IMR-90 (cell line): ENCODE measurements at regions not wholly inside any gene's neighbourhood (a gene's known extent, or its start where the extent isn't known, plus 50 kb on each side); places are given as distances from the start of the nearest gene placed in this dataset.

Experiments
- ATAC-seq: fragments of 200-7000 bp; cut with Tn5 transposase; 2 replicates; pipeline ENCODE4 v1.9.1; 2020; ENCODE audit warnings: low read depth, mild to moderate bottlenecking, moderate library complexity
- BruUV-seq: library from RNA; stranded (reverse); fragments of 400-500 nt; replicated peaks from 2 replicates; lab custom pipeline; 2021; lab: Mats Ljungman, UMichigan
- CTCF ChIA-PET: fragments of 300-600 bp; formaldehyde crosslinking; extraction: SDS; loops from one replicate; lab custom pipeline; 2021; ENCODE audit warnings: antibody characterized with exemption; lab: Yijun Ruan, JAX
- POLR2A ChIA-PET: fragments of 300-600 bp; sonication (Branson Sonifier 250); formaldehyde crosslinking; loops from one replicate; lab custom pipeline; 2022; ENCODE audit warnings: antibody characterized with exemption; ENCODE audit not compliant: unreplicated experiment; lab: Charles Lee
- DNase-seq: peaks from one replicate; pipeline ENCODE4 v3.0.0; 2013
- H2AFZ ChIP-seq: replicated peaks from 2 replicates; pipeline ENCODE3; 2013; ENCODE audit warnings: low read length, mild to moderate bottlenecking; ENCODE audit not compliant: poor library complexity
- H2AK5ac ChIP-seq: 2 replicates; pipeline ENCODE4 v1.6.1; 2013; ENCODE audit warnings: low read depth, low read length, inconsistent platforms
- H2AK9ac ChIP-seq: replicated peaks from 2 replicates; pipeline ENCODE3; 2013; ENCODE audit warnings: mild to moderate bottlenecking, low read depth, low read length, moderate library complexity; ENCODE audit not compliant: poor library complexity
- H2BK120ac ChIP-seq: 2 replicates; pipeline ENCODE4 v1.6.1; 2013; ENCODE audit warnings: low read depth, low read length, inconsistent platforms
- H2BK15ac ChIP-seq: 3 replicates; pipeline ENCODE4 v1.6.1; 2013; ENCODE audit warnings: low read depth, low read length, inconsistent platforms
- H2BK20ac ChIP-seq: 2 replicates; pipeline ENCODE4 v1.6.1; 2013; ENCODE audit warnings: low read depth, mild to moderate bottlenecking, inconsistent platforms, low read length, moderate library complexity
- H2BK5ac ChIP-seq: 2 replicates; pipeline ENCODE4 v1.6.1; 2013; ENCODE audit warnings: mild to moderate bottlenecking, low read depth, low read length, inconsistent platforms; ENCODE audit not compliant: poor library complexity, severe bottlenecking
- H3K14ac ChIP-seq: replicated peaks from 2 replicates; pipeline ENCODE4 v1.6.1; 2013; ENCODE audit warnings: low read depth, low read length, inconsistent platforms
- H3K18ac ChIP-seq: 2 replicates; pipeline ENCODE4 v1.6.1; 2013; ENCODE audit warnings: low read depth, low read length, control low read depth
- H3K23ac ChIP-seq: 2 replicates; pipeline ENCODE4 v1.6.1; 2013; ENCODE audit warnings: low read depth, low read length, inconsistent platforms
- H3K27ac ChIP-seq: 2 replicates; pipeline ENCODE4 v1.5.1; 2013; ENCODE audit warnings: mild to moderate bottlenecking, control low read depth, low read length; ENCODE audit not compliant: insufficient read depth
- H3K27me3 ChIP-seq: 2 replicates; pipeline ENCODE4 v1.6.1; 2013; ENCODE audit warnings: low read length; ENCODE audit not compliant: control insufficient read depth, insufficient read depth
- H3K36me3 ChIP-seq: 2 replicates; pipeline ENCODE4 v1.6.1; 2013; ENCODE audit warnings: low read length, mixed read lengths; ENCODE audit not compliant: control insufficient read depth, insufficient read depth
- H3K4ac ChIP-seq: 2 replicates; pipeline ENCODE4 v1.6.1; 2013; ENCODE audit warnings: low read depth, low read length, inconsistent platforms
- H3K4me1 ChIP-seq: 2 replicates; pipeline ENCODE4 v1.6.1; 2013; ENCODE audit warnings: low read length, mixed read lengths; ENCODE audit not compliant: control insufficient read depth, insufficient read depth
- H3K4me2 ChIP-seq: 2 replicates; pipeline ENCODE4 v1.6.1; 2013; ENCODE audit warnings: low read depth, mild to moderate bottlenecking, control low read depth, low read length, moderate library complexity
- H3K4me3 ChIP-seq: 2 replicates; pipeline ENCODE4 v1.5.1; 2013; ENCODE audit warnings: low read depth, mild to moderate bottlenecking, control low read depth, low read length, moderate library complexity; ENCODE audit not compliant: insufficient read depth
- H3K56ac ChIP-seq: 2 replicates; pipeline ENCODE4 v1.6.1; 2013; ENCODE audit warnings: low read length, inconsistent platforms; ENCODE audit not compliant: insufficient read depth; ENCODE audit errors: extremely low read depth
- H3K79me1 ChIP-seq, 2 experiments: 2 replicates each; pipeline ENCODE4 v1.6.1; 2013; ENCODE audit warnings: low read length in 2 of 2, inconsistent platforms in 1 of 2, low read depth in 1 of 2
- H3K9ac ChIP-seq: 2 replicates; pipeline ENCODE4 v1.6.1; 2013; ENCODE audit warnings: low read depth, low read length, control low read depth
- H3K9me1 ChIP-seq: 2 replicates; pipeline ENCODE4 v1.6.1; 2013; ENCODE audit warnings: low read length, inconsistent platforms; ENCODE audit not compliant: insufficient read depth
- H3K9me3 ChIP-seq: 2 replicates; pipeline ENCODE4 v1.6.1; 2013; ENCODE audit warnings: low read length; ENCODE audit not compliant: control insufficient read depth, insufficient read depth
- H4K20me1 ChIP-seq: 2 replicates; pipeline ENCODE4 v1.6.1; 2013; ENCODE audit warnings: low read length, inconsistent platforms; ENCODE audit not compliant: insufficient read depth
- H4K5ac ChIP-seq: 2 replicates; pipeline ENCODE4 v1.6.1; 2013; ENCODE audit warnings: mild to moderate bottlenecking, low read depth, low read length, control low read depth
- H4K8ac ChIP-seq, 2 experiments: 2 replicates each; pipeline ENCODE4 v1.6.1; 2013; ENCODE audit warnings: low read depth in 2 of 2, low read length in 2 of 2, control low read depth in 1 of 2, inconsistent platforms in 1 of 2
- H4K91ac ChIP-seq: 2 replicates; pipeline ENCODE4 v1.6.1; 2013; ENCODE audit warnings: low read depth, low read length, inconsistent platforms; ENCODE audit not compliant: insufficient read depth
- BHLHE40 ChIP-seq: fragments of 150-350 bp; IDR thresholded peaks from 2 replicates; pipeline ENCODE4 v1.6.1; 2016; ENCODE audit warnings: mild to moderate bottlenecking, low read depth, low read length
- CEBPB ChIP-seq: IDR thresholded peaks from 2 replicates; pipeline ENCODE4 v1.6.1; 2012; ENCODE audit warnings: low read depth, low read length, improper control_type of control experiment
- CHD1 ChIP-seq: IDR thresholded peaks from 2 replicates; pipeline ENCODE4 v1.6.1; 2012; ENCODE audit warnings: low read depth, low read length, improper control_type of control experiment
- FOS ChIP-seq: fragments of 150-350 bp; IDR thresholded peaks from 2 replicates; pipeline ENCODE4 v1.6.1; 2016; ENCODE audit warnings: low read depth, low read length
- MAFK ChIP-seq: IDR thresholded peaks from 2 replicates; pipeline ENCODE4 v1.6.1; 2012; ENCODE audit warnings: low read depth, low read length, improper control_type of control experiment
- MAZ ChIP-seq: IDR thresholded peaks from 2 replicates; pipeline ENCODE4 v1.6.1; 2012; ENCODE audit warnings: low read depth, mild to moderate bottlenecking, low read length, improper control_type of control experiment, moderate library complexity, borderline replicate concordance
- MXI1 ChIP-seq: IDR thresholded peaks from 2 replicates; pipeline ENCODE4 v1.6.1; 2012; ENCODE audit warnings: low read depth, mild to moderate bottlenecking, low read length, moderate library complexity, borderline replicate concordance
- NFE2L2 ChIP-seq: fragments of 150-350 bp; IDR thresholded peaks from 2 replicates; pipeline ENCODE4 v1.6.1; 2016; ENCODE audit warnings: low read depth, mild to moderate bottlenecking, low read length
- POLR2A ChIP-seq: IDR thresholded peaks from 2 replicates; pipeline ENCODE4 v1.6.1; 2012; ENCODE audit warnings: mild to moderate bottlenecking, low read depth, low read length
- RAD21 ChIP-seq: IDR thresholded peaks from 2 replicates; pipeline ENCODE4 v1.6.1; 2012; ENCODE audit warnings: low read length, improper control_type of control experiment
- RCOR1 ChIP-seq: IDR thresholded peaks from 2 replicates; pipeline ENCODE4 v1.6.1; 2012; ENCODE audit warnings: mild to moderate bottlenecking, low read length, improper control_type of control experiment; ENCODE audit not compliant: insufficient replicate concordance
- RFX5 ChIP-seq: IDR thresholded peaks from 2 replicates; pipeline ENCODE4 v1.8.0; 2012; ENCODE audit warnings: low read depth, mild to moderate bottlenecking, low read length, moderate library complexity
- SMC3 ChIP-seq: fragments of 150-350 bp; IDR thresholded peaks from 2 replicates; pipeline ENCODE4 v1.6.1; 2016; ENCODE audit warnings: low read depth, mild to moderate bottlenecking, antibody characterized with exemption, low read length, moderate library complexity
- WGBS, 2 experiments: methylation state at CpG; one replicate each; pipeline versions ENCODE4 v1.1.5 to v1.1.7; 2013; ENCODE audit warnings: missing lambda C conversion rate in 2 of 2; ENCODE audit not compliant: insufficient read length in 1 of 2; ENCODE audit errors: extremely low coverage in 2 of 2; 5-methylcytosine and 5-hydroxymethylcytosine counted together
- dilution Hi-C: fragments of 300-500 bp; cut with HindIII; formaldehyde crosslinking; loops from one replicate; pipeline ENCODE4 v1.14.3; 2018; ENCODE audit warnings: low sequenced_read_pairs; ENCODE audit not compliant: unreplicated experiment
- in situ Hi-C: fragments of 300-500 bp; cut with MboI; formaldehyde crosslinking; loops from 3 replicates; pipeline ENCODE4 v1.14.3; 2019; ENCODE audit warnings: low sequenced_read_pairs, inconsistent platforms, mixed read lengths
- intact Hi-C: fragments of 100-400 bp; cut with micrococcal nuclease; formaldehyde crosslinking; loops from 2 replicates; pipeline ENCODE4 v1.10.0; 2022
- TF ChIP-seq, protein P1 (sequence below): conservative IDR thresholded peaks from 2 replicates; pipeline ENCODE4 v1.5.1; 2012; ENCODE audit warnings: mild to moderate bottlenecking, low read depth, low read length, improper control_type of control experiment
- TF ChIP-seq, protein P2 (sequence below): fragments of 150-350 bp; IDR thresholded peaks from 2 replicates; pipeline ENCODE4 v1.6.1; 2016; ENCODE audit warnings: low read depth, mild to moderate bottlenecking, low read length, moderate library complexity, borderline replicate concordance
- TF ChIP-seq, protein P3 (sequence below): fragments of 150-350 bp; IDR thresholded peaks from 2 replicates; pipeline ENCODE4 v1.6.1; 2017; ENCODE audit warnings: mild to moderate bottlenecking, antibody characterized with exemption, low read length, low read depth

DNA sequence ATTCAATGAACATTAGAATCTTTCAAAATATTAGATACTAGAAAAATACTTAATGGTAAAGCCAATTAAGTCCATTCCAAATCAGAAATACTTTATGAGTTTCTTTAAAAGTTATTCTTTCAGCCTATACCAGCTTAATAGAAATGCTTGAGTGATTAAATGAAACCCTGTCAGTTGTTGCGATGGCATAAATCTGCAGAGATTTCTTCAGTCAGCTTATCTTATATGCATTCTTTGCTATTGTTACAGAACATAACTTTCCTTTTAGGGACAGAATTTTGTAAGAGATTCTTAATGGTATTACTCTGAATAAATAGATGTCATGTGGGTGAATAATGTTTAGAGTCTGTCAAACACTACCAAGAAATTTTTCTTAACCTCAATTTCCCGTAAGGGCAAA lies 325.0 kb upstream of the HAND2 start:
- Histone ChIP-seq H3K23ac (no peak overlapping the region), H2BK5ac (no peak overlapping the region), H4K8ac (no peak overlapping the region), H3K9me1 (no peaks in the 10 kb centered on the region), H2BK20ac (no peak overlapping the region), H2AK5ac (no peak overlapping the region), H3K36me3 (no peaks in the 10 kb centered on the region), H3K56ac (no peak overlapping the region), H3K4me3 (no peak overlapping the region), H3K27me3 (no peaks in the 10 kb centered on the region), H2BK120ac (no peak overlapping the region), H2AFZ (no peak overlapping the region), H3K18ac (no peak overlapping the region), H3K9me3 (no peaks in the 10 kb centered on the region), H4K5ac (no peak overlapping the region), H2BK15ac (no peak overlapping the region), H4K20me1 (no peaks in the 10 kb centered on the region), H3K27ac (no peak overlapping the region), H3K9ac (no peak overlapping the region), H3K4ac (no peak overlapping the region), H3K4me2 (no peak overlapping the region), H3K4me1 (no peaks in the 10 kb centered on the region), H3K14ac (no peak overlapping the region), H2AK9ac (no peak overlapping the region), H3K79me1 (no peaks in the 10 kb centered on the region), H4K91ac (no peak overlapping the region)
- no CpG with 5 or more reads among the region's 2 CpGs for WGBS, 2 experiments
- TF ChIP-seq, protein P1, sequence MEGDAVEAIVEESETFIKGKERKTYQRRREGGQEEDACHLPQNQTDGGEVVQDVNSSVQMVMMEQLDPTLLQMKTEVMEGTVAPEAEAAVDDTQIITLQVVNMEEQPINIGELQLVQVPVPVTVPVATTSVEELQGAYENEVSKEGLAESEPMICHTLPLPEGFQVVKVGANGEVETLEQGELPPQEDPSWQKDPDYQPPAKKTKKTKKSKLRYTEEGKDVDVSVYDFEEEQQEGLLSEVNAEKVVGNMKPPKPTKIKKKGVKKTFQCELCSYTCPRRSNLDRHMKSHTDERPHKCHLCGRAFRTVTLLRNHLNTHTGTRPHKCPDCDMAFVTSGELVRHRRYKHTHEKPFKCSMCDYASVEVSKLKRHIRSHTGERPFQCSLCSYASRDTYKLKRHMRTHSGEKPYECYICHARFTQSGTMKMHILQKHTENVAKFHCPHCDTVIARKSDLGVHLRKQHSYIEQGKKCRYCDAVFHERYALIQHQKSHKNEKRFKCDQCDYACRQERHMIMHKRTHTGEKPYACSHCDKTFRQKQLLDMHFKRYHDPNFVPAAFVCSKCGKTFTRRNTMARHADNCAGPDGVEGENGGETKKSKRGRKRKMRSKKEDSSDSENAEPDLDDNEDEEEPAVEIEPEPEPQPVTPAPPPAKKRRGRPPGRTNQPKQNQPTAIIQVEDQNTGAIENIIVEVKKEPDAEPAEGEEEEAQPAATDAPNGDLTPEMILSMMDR = no peak
- TF ChIP-seq CHD1 (no peak), FOS (no peak), MAFK (no peak), MXI1 (no peak), RCOR1 (no peak), BHLHE40 (no peak), SMC3 (no peak), POLR2A (no peak), RFX5 (no peak), RAD21 (no peak), MAZ (no peak), CEBPB (no peak), NFE2L2 (no peak)
- TF ChIP-seq, protein P2, sequence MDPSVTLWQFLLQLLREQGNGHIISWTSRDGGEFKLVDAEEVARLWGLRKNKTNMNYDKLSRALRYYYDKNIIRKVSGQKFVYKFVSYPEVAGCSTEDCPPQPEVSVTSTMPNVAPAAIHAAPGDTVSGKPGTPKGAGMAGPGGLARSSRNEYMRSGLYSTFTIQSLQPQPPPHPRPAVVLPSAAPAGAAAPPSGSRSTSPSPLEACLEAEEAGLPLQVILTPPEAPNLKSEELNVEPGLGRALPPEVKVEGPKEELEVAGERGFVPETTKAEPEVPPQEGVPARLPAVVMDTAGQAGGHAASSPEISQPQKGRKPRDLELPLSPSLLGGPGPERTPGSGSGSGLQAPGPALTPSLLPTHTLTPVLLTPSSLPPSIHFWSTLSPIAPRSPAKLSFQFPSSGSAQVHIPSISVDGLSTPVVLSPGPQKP = no peak
- TF ChIP-seq, protein P3, sequence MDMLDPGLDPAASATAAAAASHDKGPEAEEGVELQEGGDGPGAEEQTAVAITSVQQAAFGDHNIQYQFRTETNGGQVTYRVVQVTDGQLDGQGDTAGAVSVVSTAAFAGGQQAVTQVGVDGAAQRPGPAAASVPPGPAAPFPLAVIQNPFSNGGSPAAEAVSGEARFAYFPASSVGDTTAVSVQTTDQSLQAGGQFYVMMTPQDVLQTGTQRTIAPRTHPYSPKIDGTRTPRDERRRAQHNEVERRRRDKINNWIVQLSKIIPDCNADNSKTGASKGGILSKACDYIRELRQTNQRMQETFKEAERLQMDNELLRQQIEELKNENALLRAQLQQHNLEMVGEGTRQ = no peak
- ATAC-seq (no peak), DNase-seq (no peak)
- intact Hi-C loops (no loop called here), dilution Hi-C loops (no loop called here), in situ Hi-C loops (no loop called here)
- ChIA-PET CTCF (no interaction called here), POLR2A (no interaction called here)
- no TSS peak for BruUV-seq
